ENCODE measurements at regions not wholly inside any gene's neighbourhood (a gene's known extent, or its start where the extent isn't known, plus 50 kb on each side); places are given as distances from the start of the nearest gene placed in this dataset.
"Not testable (repeated sequence)": the region's sequence is repeated elsewhere in the genome, so short reads cannot be mapped to it uniquely, and the experiment has no call there.

GRCh38 chr4:72938516-72938915, 131.0 kb downstream of the COX18 start:
- H3K9ac ChIP-seq (ENCODE audit: low read depth, low read length) = no peak overlapping the region
- H3K4me3 ChIP-seq (ENCODE audit: low read depth, low read length) = no peak overlapping the region
- no peaks in the 10 kb centered on the region for H3K27me3 ChIP-seq (ENCODE audit: control insufficient read depth, insufficient read depth, low read length)
- no peaks in the 10 kb centered on the region for H3K36me3 ChIP-seq (ENCODE audit: control insufficient read depth, insufficient read depth, low read length)
- no peaks in the 10 kb centered on the region for H3K9me3 ChIP-seq (ENCODE audit: control insufficient read depth, insufficient read depth, low read length)
- H3K4me1 ChIP-seq (ENCODE audit: control insufficient read depth, insufficient read depth, low read length) = no peaks in the 10 kb centered on the region
- H3K27ac ChIP-seq (ENCODE audit: low read depth, low read length) = no peak overlapping the region

- no peak overlapping the region for H3K4me3 ChIP-seq (ENCODE audit: low read depth, low read length)
- H3K27me3 ChIP-seq (ENCODE audit: control insufficient read depth, insufficient read depth, low read length) = no peaks in the 10 kb centered on the region
- no peaks in the 10 kb centered on the region for H3K4me1 ChIP-seq (ENCODE audit: control insufficient read depth, insufficient read depth, low read length)
- H3K36me3 ChIP-seq (ENCODE audit: control insufficient read depth, insufficient read depth, low read length) = no peaks in the 10 kb centered on the region
- H3K9ac ChIP-seq (ENCODE audit: low read depth, low read length) = no peak overlapping the region
- H3K27ac ChIP-seq (ENCODE audit: low read depth, low read length) = no peak overlapping the region
- no peaks in the 10 kb centered on the region for H3K9me3 ChIP-seq (ENCODE audit: control insufficient read depth, insufficient read depth, low read length)
Measured at GRCh38 chr4:72935462-72935861, 134.1 kb downstream of the COX18 start.

- H3K27me3 ChIP-seq (ENCODE audit: control insufficient read depth, insufficient read depth, low read length) = no peaks in the 10 kb centered on the region
- no peaks in the 10 kb centered on the region for H3K4me1 ChIP-seq (ENCODE audit: control insufficient read depth, insufficient read depth, low read length)
Measured at GRCh38 chr4:72933029-72933428, 136.5 kb downstream of the COX18 start.

GRCh38 chr4:72931346-72931745, 138.2 kb downstream of the COX18 start:
- Histone ChIP-seq H3K4me3 (ENCODE audit: low read depth, low read length) (no peak overlapping the region), H3K27ac (ENCODE audit: low read depth, low read length) (no peak overlapping the region), H3K27me3 (ENCODE audit: control insufficient read depth, insufficient read depth, low read length) (no peaks in the 10 kb centered on the region), H3K36me3 (ENCODE audit: control insufficient read depth, insufficient read depth, low read length) (no peaks in the 10 kb centered on the region), H3K4me1 (ENCODE audit: control insufficient read depth, insufficient read depth, low read length) (no peaks in the 10 kb centered on the region), H3K9me3 (ENCODE audit: control insufficient read depth, insufficient read depth, low read length) (no peaks in the 10 kb centered on the region), H3K9ac (ENCODE audit: low read depth, low read length) (no peak overlapping the region)

More at GRCh38 chr4:72933029-72933428, 136.5 kb downstream of the COX18 start:
- Histone ChIP-seq H3K27ac (ENCODE audit: low read depth, low read length) (no peak overlapping the region), H3K9ac (ENCODE audit: low read depth, low read length) (no peak overlapping the region), H3K36me3 (ENCODE audit: control insufficient read depth, insufficient read depth, low read length) (no peaks in the 10 kb centered on the region), H3K9me3 (ENCODE audit: control insufficient read depth, insufficient read depth, low read length) (no peaks in the 10 kb centered on the region), H3K4me3 (ENCODE audit: low read depth, low read length) (no peak overlapping the region)

- not testable (repeated sequence) for H3K9me3 ChIP-seq (ENCODE audit: control insufficient read depth, insufficient read depth, low read length); H3K36me3 ChIP-seq (ENCODE audit: control insufficient read depth, insufficient read depth, low read length); H3K4me3 ChIP-seq (ENCODE audit: low read depth, low read length); H3K27me3 ChIP-seq (ENCODE audit: control insufficient read depth, insufficient read depth, low read length); H3K4me1 ChIP-seq (ENCODE audit: control insufficient read depth, insufficient read depth, low read length); H3K9ac ChIP-seq (ENCODE audit: low read depth, low read length); H3K27ac ChIP-seq (ENCODE audit: low read depth, low read length)
Measured at GRCh38 chr4:72929596-72930274, 139.8 kb downstream of the COX18 start.

- H3K4me1 ChIP-seq (ENCODE audit: control insufficient read depth, insufficient read depth, low read length) = no peaks in the 10 kb centered on the region
- H3K36me3 ChIP-seq (ENCODE audit: control insufficient read depth, insufficient read depth, low read length) = no peaks in the 10 kb centered on the region
- no peak overlapping the region for H3K4me3 ChIP-seq (ENCODE audit: low read depth, low read length)
- H3K9ac ChIP-seq (ENCODE audit: low read depth, low read length) = no peak overlapping the region
- H3K27me3 ChIP-seq (ENCODE audit: control insufficient read depth, insufficient read depth, low read length) = no peaks in the 10 kb centered on the region
- H3K27ac ChIP-seq (ENCODE audit: low read depth, low read length) = no peak overlapping the region
- no peaks in the 10 kb centered on the region for H3K9me3 ChIP-seq (ENCODE audit: control insufficient read depth, insufficient read depth, low read length)
Measured at GRCh38 chr4:72924814-72925213, 144.7 kb downstream of the COX18 start.

GRCh38 chr4:72919937-72920336, 149.6 kb downstream of the COX18 start:
- Histone ChIP-seq H3K4me1 (ENCODE audit: control insufficient read depth, insufficient read depth, low read length) (0 out of 2 replicates have a peak, but pooled peaks cover 6% of the 10 kb centered on the region), H3K27me3 (ENCODE audit: control insufficient read depth, insufficient read depth, low read length) (no peaks in the 10 kb centered on the region), H3K36me3 (ENCODE audit: control insufficient read depth, insufficient read depth, low read length) (no peaks in the 10 kb centered on the region), H3K9ac (ENCODE audit: low read depth, low read length) (no peak overlapping the region), H3K4me3 (ENCODE audit: low read depth, low read length) (no peak overlapping the region), H3K27ac (ENCODE audit: low read depth, low read length) (no peak overlapping the region), H3K9me3 (ENCODE audit: control insufficient read depth, insufficient read depth, low read length) (no peaks in the 10 kb centered on the region)

GRCh38 chr4:72919464-72919863, 150.1 kb downstream of the COX18 start:
- H3K27ac ChIP-seq (ENCODE audit: low read depth, low read length) = no peak overlapping the region
- H3K4me3 ChIP-seq (ENCODE audit: low read depth, low read length) = no peak overlapping the region
- H3K27me3 ChIP-seq (ENCODE audit: control insufficient read depth, insufficient read depth, low read length) = no peaks in the 10 kb centered on the region
- H3K9me3 ChIP-seq (ENCODE audit: control insufficient read depth, insufficient read depth, low read length) = no peaks in the 10 kb centered on the region
- 0 out of 2 replicates have a peak, but pooled peaks cover 6% of the 10 kb centered on the region for H3K4me1 ChIP-seq (ENCODE audit: control insufficient read depth, insufficient read depth, low read length)
- H3K9ac ChIP-seq (ENCODE audit: low read depth, low read length) = no peak overlapping the region
- H3K36me3 ChIP-seq (ENCODE audit: control insufficient read depth, insufficient read depth, low read length) = no peaks in the 10 kb centered on the region

GRCh38 chr4:72918362-72918761, 151.2 kb downstream of the COX18 start:
- Histone ChIP-seq H3K9ac (ENCODE audit: low read depth, low read length) (no peak overlapping the region), H3K4me3 (ENCODE audit: low read depth, low read length) (no peak overlapping the region), H3K27me3 (ENCODE audit: control insufficient read depth, insufficient read depth, low read length) (no peaks in the 10 kb centered on the region), H3K4me1 (ENCODE audit: control insufficient read depth, insufficient read depth, low read length) (0 out of 2 replicates have a peak, but pooled peaks cover 6% of the 10 kb centered on the region), H3K27ac (ENCODE audit: low read depth, low read length) (no peak overlapping the region), H3K9me3 (ENCODE audit: control insufficient read depth, insufficient read depth, low read length) (no peaks in the 10 kb centered on the region), H3K36me3 (ENCODE audit: control insufficient read depth, insufficient read depth, low read length) (no peaks in the 10 kb centered on the region)

GRCh38 chr4:72911316-72911715, 158.2 kb downstream of the COX18 start:
- Histone ChIP-seq H3K4me1 (ENCODE audit: control insufficient read depth, insufficient read depth, low read length) (0 out of 2 replicates have a peak, but pooled peaks cover 6% of the 10 kb centered on the region), H3K9ac (ENCODE audit: low read depth, low read length) (no peak overlapping the region), H3K4me3 (ENCODE audit: low read depth, low read length) (no peak overlapping the region), H3K36me3 (ENCODE audit: control insufficient read depth, insufficient read depth, low read length) (no peaks in the 10 kb centered on the region), H3K27ac (ENCODE audit: low read depth, low read length) (no peak overlapping the region), H3K27me3 (ENCODE audit: control insufficient read depth, insufficient read depth, low read length) (no peaks in the 10 kb centered on the region), H3K9me3 (ENCODE audit: control insufficient read depth, insufficient read depth, low read length) (no peaks in the 10 kb centered on the region)

- H3K36me3 ChIP-seq (ENCODE audit: control insufficient read depth, insufficient read depth, low read length) = no peaks in the 10 kb centered on the region
- no peaks in the 10 kb centered on the region for H3K4me1 ChIP-seq (ENCODE audit: control insufficient read depth, insufficient read depth, low read length)
- H3K4me3 ChIP-seq (ENCODE audit: low read depth, low read length) = no peak overlapping the region
- no peak overlapping the region for H3K27ac ChIP-seq (ENCODE audit: low read depth, low read length)
- no peaks in the 10 kb centered on the region for H3K9me3 ChIP-seq (ENCODE audit: control insufficient read depth, insufficient read depth, low read length)
- H3K27me3 ChIP-seq (ENCODE audit: control insufficient read depth, insufficient read depth, low read length) = no peaks in the 10 kb centered on the region
- no peak overlapping the region for H3K9ac ChIP-seq (ENCODE audit: low read depth, low read length)
Measured at GRCh38 chr4:72909461-72909860, 160.1 kb downstream of the COX18 start.

Measured in HUES48 (cell line).